ENCODE measurements at regions not wholly inside any gene's neighbourhood (a gene's known extent, or its start where the extent isn't known, plus 50 kb on each side); places are given as distances from the start of the nearest gene placed in this dataset.

- Histone ChIP-seq H3K4me3 (ENCODE audit: severe bottlenecking) (no peak overlapping the region), H3K9me3 (ENCODE audit: severe bottlenecking) (no peaks in the 10 kb centered on the region), H3K27me3 (ENCODE audit: insufficient read depth, poor library complexity, severe bottlenecking) (peaks cover 9% of the 10 kb centered on the region), H3K36me3 (ENCODE audit: low read depth) (no peaks in the 10 kb centered on the region), H3K27ac (ENCODE audit: poor library complexity, severe bottlenecking) (no peak overlapping the region), H3K4me1 (ENCODE audit: insufficient read depth, poor library complexity, severe bottlenecking) (no peaks in the 10 kb centered on the region)
- DNase-seq (ENCODE audit: low spot score) (no peak), ATAC-seq (ENCODE audit: low read depth) (no peak)
- TF ChIP-seq CTCF (IDR thresholded peaks at IDR 0.05; ENCODE audit: poor library complexity, severe bottlenecking): no peak
Measured at GRCh38 chr13:108560093-108560492, 69.3 kb upstream of the MYO16 start.

GRCh38 chr13:108561149-108561548 lies 68.3 kb upstream of the MYO16 start:
- no peaks in the 10 kb centered on the region for H3K4me1 ChIP-seq (ENCODE audit: insufficient read depth, poor library complexity, severe bottlenecking)
- TF ChIP-seq CTCF (IDR thresholded peaks at IDR 0.05; ENCODE audit: poor library complexity, severe bottlenecking): no peak
- H3K9me3 ChIP-seq (ENCODE audit: severe bottlenecking): no peaks in the 10 kb centered on the region
- peaks cover 3% of the 10 kb centered on the region for H3K27me3 ChIP-seq (ENCODE audit: insufficient read depth, poor library complexity, severe bottlenecking)
- no peaks in the 10 kb centered on the region for H3K36me3 ChIP-seq (ENCODE audit: low read depth)
- no peak for DNase-seq (ENCODE audit: low spot score)
- no peak for ATAC-seq (ENCODE audit: low read depth)
- no peak overlapping the region for H3K4me3 ChIP-seq (ENCODE audit: severe bottlenecking)
- no peak overlapping the region for H3K27ac ChIP-seq (ENCODE audit: poor library complexity, severe bottlenecking)

- TF ChIP-seq CTCF (IDR thresholded peaks at IDR 0.05; ENCODE audit: poor library complexity, severe bottlenecking): no peak
- no peak for ATAC-seq (ENCODE audit: low read depth)
- no peak overlapping the region for H3K27ac ChIP-seq (ENCODE audit: poor library complexity, severe bottlenecking)
Measured at GRCh38 chr13:108566413-108567170, 62.8 kb upstream of the MYO16 start.

GRCh38 chr13:108572782-108573211 lies 56.6 kb upstream of the MYO16 start:
- H3K4me1 ChIP-seq (ENCODE audit: insufficient read depth, poor library complexity, severe bottlenecking): no peaks in the 10 kb centered on the region
- no peaks in the 10 kb centered on the region for H3K9me3 ChIP-seq (ENCODE audit: severe bottlenecking)
- TF ChIP-seq CTCF (IDR thresholded peaks at IDR 0.05; ENCODE audit: poor library complexity, severe bottlenecking): no peak
- ATAC-seq (ENCODE audit: low read depth) (0 out of 3 replicates have a peak, but pooled peaks have one; percentile 21), DNase-seq (ENCODE audit: low spot score) (no peak)
- H3K27me3 ChIP-seq (ENCODE audit: insufficient read depth, poor library complexity, severe bottlenecking): peaks cover 11% of the 10 kb centered on the region
- no peak overlapping the region for H3K4me3 ChIP-seq (ENCODE audit: severe bottlenecking)
- no peaks in the 10 kb centered on the region for H3K36me3 ChIP-seq (ENCODE audit: low read depth)
- H3K27ac ChIP-seq (ENCODE audit: poor library complexity, severe bottlenecking): no peak overlapping the region

More at GRCh38 chr13:108566413-108567170, 62.8 kb upstream of the MYO16 start:
- Histone ChIP-seq H3K4me1 (ENCODE audit: insufficient read depth, poor library complexity, severe bottlenecking) (no peaks in the 10 kb centered on the region), H3K9me3 (ENCODE audit: severe bottlenecking) (no peaks in the 10 kb centered on the region), H3K4me3 (ENCODE audit: severe bottlenecking) (no peak overlapping the region), H3K36me3 (ENCODE audit: low read depth) (no peaks in the 10 kb centered on the region), H3K27me3 (ENCODE audit: insufficient read depth, poor library complexity, severe bottlenecking) (peaks cover 4% of the 10 kb centered on the region)
- no peak for DNase-seq (ENCODE audit: low spot score)

- no peaks in the 10 kb centered on the region for H3K36me3 ChIP-seq (ENCODE audit: low read depth)
- no peak for TF ChIP-seq CTCF (IDR thresholded peaks at IDR 0.05; ENCODE audit: poor library complexity, severe bottlenecking)
- no peak for DNase-seq (ENCODE audit: low spot score)
- no peak overlapping the region for H3K4me3 ChIP-seq (ENCODE audit: severe bottlenecking)
- H3K9me3 ChIP-seq (ENCODE audit: severe bottlenecking): no peaks in the 10 kb centered on the region
- H3K27me3 ChIP-seq (ENCODE audit: insufficient read depth, poor library complexity, severe bottlenecking): peaks cover 11% of the 10 kb centered on the region
- H3K27ac ChIP-seq (ENCODE audit: poor library complexity, severe bottlenecking): no peak overlapping the region
- ATAC-seq (ENCODE audit: low read depth): no peak
- no peaks in the 10 kb centered on the region for H3K4me1 ChIP-seq (ENCODE audit: insufficient read depth, poor library complexity, severe bottlenecking)
Measured at GRCh38 chr13:108573455-108573854, 56.0 kb upstream of the MYO16 start.
